SJCRH30 (cell line): ENCODE measurements at regions not wholly inside any gene's neighbourhood (a gene's known extent, or its start where the extent isn't known, plus 50 kb on each side); places are given as distances from the start of the nearest gene placed in this dataset.
"Not testable (repeated sequence)": the region's sequence is repeated elsewhere in the genome, so short reads cannot be mapped to it uniquely, and the experiment has no call there.

Source experiments
- DNase-seq, 2 experiments: peaks; one replicate each; pipeline ENCODE4 v3.0.0-alpha.2; 2015 to 2020
- H3K27ac ChIP-seq: fragments of 250-450 bp; sonication (Bioruptor Pico); 2 replicates; pipeline ENCODE4 v1.5.1; 2020; ENCODE audit warnings: mild to moderate bottlenecking, moderate library complexity
- H3K27me3 ChIP-seq: fragments of 250-450 bp; sonication (Bioruptor Pico); 2 replicates; pipeline ENCODE4 v1.5.1; 2020; ENCODE audit warnings: mild to moderate bottlenecking, moderate library complexity
- H3K36me3 ChIP-seq: fragments of 250-450 bp; sonication (Bioruptor Pico); 2 replicates; pipeline ENCODE4 v1.5.1; 2020; ENCODE audit warnings: mild to moderate bottlenecking, moderate library complexity
- H3K4me1 ChIP-seq: fragments of 250-450 bp; sonication (Bioruptor Pico); 2 replicates; pipeline ENCODE4 v1.5.1; 2020; ENCODE audit warnings: mild to moderate bottlenecking, moderate library complexity
- H3K4me3 ChIP-seq: fragments of 250-450 bp; sonication (Bioruptor Pico); 2 replicates; pipeline ENCODE4 v1.5.1; 2020; ENCODE audit warnings: mild to moderate bottlenecking, moderate library complexity
- H3K9me3 ChIP-seq: fragments of 250-450 bp; sonication (Bioruptor Pico); replicated peaks from 2 replicates; pipeline ENCODE4 v1.5.1; 2020; ENCODE audit warnings: mild to moderate bottlenecking, moderate library complexity

GRCh38 chr5:67669916-67670315 lies 473.3 kb upstream of the CD180 start:
- Histone ChIP-seq H3K9me3 (no peaks in the 10 kb centered on the region), H3K27ac (no peak overlapping the region), H3K4me3 (no peak overlapping the region), H3K4me1 (no peaks in the 10 kb centered on the region), H3K27me3 (no peaks in the 10 kb centered on the region), H3K36me3 (no peaks in the 10 kb centered on the region)
- DNase-seq: no peak

- Histone ChIP-seq H3K27ac (no peak overlapping the region), H3K9me3 (no peaks in the 10 kb centered on the region), H3K36me3 (no peaks in the 10 kb centered on the region), H3K4me3 (no peak overlapping the region), H3K27me3 (no peaks in the 10 kb centered on the region), H3K4me1 (no peaks in the 10 kb centered on the region)
- no peak for DNase-seq
These were observed 463.6 kb upstream of the CD180 start for GRCh38 chr5:67660149-67660548.

GRCh38 chr5:67659288-67659687 lies 462.7 kb upstream of the CD180 start:
- Histone ChIP-seq H3K4me3 (no peak overlapping the region), H3K9me3 (no peaks in the 10 kb centered on the region), H3K36me3 (no peaks in the 10 kb centered on the region), H3K27me3 (no peaks in the 10 kb centered on the region), H3K27ac (no peak overlapping the region), H3K4me1 (no peaks in the 10 kb centered on the region)
- no peak for DNase-seq

- Histone ChIP-seq H3K27ac (no peak overlapping the region), H3K27me3 (no peaks in the 10 kb centered on the region), H3K36me3 (no peaks in the 10 kb centered on the region), H3K4me1 (no peaks in the 10 kb centered on the region), H3K9me3 (no peaks in the 10 kb centered on the region), H3K4me3 (no peak overlapping the region)
- no peak for DNase-seq
These were observed 460.5 kb upstream of the CD180 start for GRCh38 chr5:67657055-67657454.

GRCh38 chr5:67652201-67652600 lies 455.6 kb upstream of the CD180 start:
- Histone ChIP-seq H3K27ac (no peak overlapping the region), H3K9me3 (no peaks in the 10 kb centered on the region), H3K36me3 (no peaks in the 10 kb centered on the region), H3K27me3 (no peaks in the 10 kb centered on the region), H3K4me1 (no peaks in the 10 kb centered on the region), H3K4me3 (no peak overlapping the region)
- no peak for DNase-seq

GRCh38 chr5:67651180-67651579 lies 454.6 kb upstream of the CD180 start:
- Histone ChIP-seq H3K27ac (no peak overlapping the region), H3K4me3 (no peak overlapping the region), H3K27me3 (no peaks in the 10 kb centered on the region), H3K9me3 (no peaks in the 10 kb centered on the region), H3K36me3 (no peaks in the 10 kb centered on the region), H3K4me1 (no peaks in the 10 kb centered on the region)
- no peak for DNase-seq

GRCh38 chr5:67648201-67648671 lies 451.6 kb upstream of the CD180 start:
- Histone ChIP-seq H3K4me1 (no peaks in the 10 kb centered on the region), H3K9me3 (no peaks in the 10 kb centered on the region), H3K27ac (no peak overlapping the region), H3K4me3 (no peak overlapping the region), H3K36me3 (no peaks in the 10 kb centered on the region), H3K27me3 (no peaks in the 10 kb centered on the region)
- no peak for DNase-seq

- no peak for DNase-seq
- no peaks in the 10 kb centered on the region for H3K9me3 ChIP-seq
- no peaks in the 10 kb centered on the region for H3K4me1 ChIP-seq
- H3K27me3 ChIP-seq: no peaks in the 10 kb centered on the region
- no peaks in the 10 kb centered on the region for H3K36me3 ChIP-seq
- H3K4me3 ChIP-seq: no peak overlapping the region
- no peak overlapping the region for H3K27ac ChIP-seq
These were observed 451.2 kb upstream of the CD180 start for GRCh38 chr5:67647772-67648171.

GRCh38 chr5:67644221-67644920 lies 447.8 kb upstream of the CD180 start:
- H3K27ac ChIP-seq: no peak overlapping the region
- H3K4me1 ChIP-seq: no peaks in the 10 kb centered on the region
- DNase-seq: no peak
- no peaks in the 10 kb centered on the region for H3K36me3 ChIP-seq
- H3K4me3 ChIP-seq: no peak overlapping the region
- H3K9me3 ChIP-seq: no peaks in the 10 kb centered on the region
- no peaks in the 10 kb centered on the region for H3K27me3 ChIP-seq

- no peak for DNase-seq
- Histone ChIP-seq H3K9me3 (no peaks in the 10 kb centered on the region), H3K36me3 (no peaks in the 10 kb centered on the region), H3K27ac (no peak overlapping the region), H3K27me3 (no peaks in the 10 kb centered on the region), H3K4me1 (no peaks in the 10 kb centered on the region), H3K4me3 (no peak overlapping the region)
These were observed 446.9 kb upstream of the CD180 start for GRCh38 chr5:67643536-67643935.

GRCh38 chr5:67639976-67640375 lies 443.4 kb upstream of the CD180 start:
- Histone ChIP-seq H3K27ac (no peak overlapping the region), H3K4me1 (no peaks in the 10 kb centered on the region), H3K27me3 (no peaks in the 10 kb centered on the region), H3K9me3 (no peaks in the 10 kb centered on the region), H3K36me3 (no peaks in the 10 kb centered on the region), H3K4me3 (no peak overlapping the region)
- DNase-seq: peak in 1 of 2 experiments; percentile 8

GRCh38 chr5:67639313-67639712 lies 442.7 kb upstream of the CD180 start:
- no peak overlapping the region for H3K4me3 ChIP-seq
- H3K27ac ChIP-seq: no peak overlapping the region
- H3K9me3 ChIP-seq: no peaks in the 10 kb centered on the region
- no peaks in the 10 kb centered on the region for H3K36me3 ChIP-seq
- H3K27me3 ChIP-seq: no peaks in the 10 kb centered on the region
- H3K4me1 ChIP-seq: no peaks in the 10 kb centered on the region
- no peak for DNase-seq

GRCh38 chr5:67636850-67637524 lies 440.4 kb upstream of the CD180 start:
- no peaks in the 10 kb centered on the region for H3K9me3 ChIP-seq
- H3K36me3 ChIP-seq: no peaks in the 10 kb centered on the region
- no peak overlapping the region for H3K4me3 ChIP-seq
- H3K27ac ChIP-seq: no peak overlapping the region
- H3K4me1 ChIP-seq: no peaks in the 10 kb centered on the region
- H3K27me3 ChIP-seq: no peaks in the 10 kb centered on the region
- no peak for DNase-seq

GRCh38 chr5:67636091-67636490 lies 439.5 kb upstream of the CD180 start:
- no peaks in the 10 kb centered on the region for H3K27me3 ChIP-seq
- no peaks in the 10 kb centered on the region for H3K9me3 ChIP-seq
- no peak for DNase-seq
- H3K4me3 ChIP-seq: no peak overlapping the region
- no peaks in the 10 kb centered on the region for H3K36me3 ChIP-seq
- H3K27ac ChIP-seq: no peak overlapping the region
- H3K4me1 ChIP-seq: no peaks in the 10 kb centered on the region

- H3K27me3 ChIP-seq, H3K27ac ChIP-seq, H3K4me3 ChIP-seq, H3K9me3 ChIP-seq, H3K4me1 ChIP-seq, DNase-seq, H3K36me3 ChIP-seq: not testable (repeated sequence)
These were observed 430.5 kb upstream of the CD180 start for GRCh38 chr5:67627079-67627478.

- Histone ChIP-seq H3K27ac (no peak overlapping the region), H3K4me3 (no peak overlapping the region), H3K36me3 (no peaks in the 10 kb centered on the region), H3K27me3 (no peaks in the 10 kb centered on the region), H3K4me1 (no peaks in the 10 kb centered on the region), H3K9me3 (no peaks in the 10 kb centered on the region)
- no peak for DNase-seq
These were observed 426.5 kb upstream of the CD180 start for GRCh38 chr5:67623078-67623477.
